D721Med (cell line): ENCODE measurements at regions not wholly inside any gene's neighbourhood (a gene's known extent, or its start where the extent isn't known, plus 50 kb on each side); places are given as distances from the start of the nearest gene placed in this dataset.

ENCODE experiments used
- DNase-seq: peaks from one replicate; pipeline ENCODE4 v3.0.0; 2011; ENCODE audit warnings: low spot score; ENCODE audit not compliant: insufficient read length
- FAIRE-seq: peaks from 2 replicates; lab custom pipeline; 2011; peaks lifted over from hg19 to GRCh38; lab: Jason Lieb, UNC
- CTCF ChIP-seq: IDR thresholded peaks from 2 replicates; pipeline ENCODE4 v1.5.1; 2012; ENCODE audit warnings: mild to moderate bottlenecking, control low read depth; ENCODE audit not compliant: insufficient read depth; ENCODE audit errors: missing control alignments

DNA sequence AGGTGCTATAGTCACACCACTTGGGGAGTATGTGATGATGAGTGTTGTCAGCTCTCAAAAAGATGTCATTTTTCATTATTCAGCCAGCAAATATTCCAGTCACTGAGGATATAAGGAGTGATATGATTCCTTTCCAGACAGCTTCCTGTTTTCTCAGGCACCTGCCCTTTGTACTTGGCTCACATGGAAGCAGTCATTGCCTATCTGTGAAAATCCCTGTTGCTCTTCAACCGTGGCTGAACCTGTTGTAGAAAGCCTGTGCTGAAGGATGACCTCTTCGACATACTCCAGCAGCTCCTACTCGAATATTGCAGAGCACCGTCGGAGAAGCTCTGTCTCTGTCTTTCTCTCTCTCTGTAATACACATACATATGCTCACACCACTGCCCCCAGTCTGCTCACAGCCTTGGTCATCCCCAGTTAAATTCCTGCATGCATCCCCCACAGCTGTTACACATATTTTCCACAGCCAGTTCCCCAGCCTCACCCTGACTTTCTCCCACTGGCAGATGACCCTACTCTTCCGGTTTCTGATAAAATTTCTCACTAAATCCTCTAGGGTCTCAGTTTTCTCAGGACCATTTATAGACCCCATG lies 204.2 kb upstream of the ARGLU1 start:
- FAIRE-seq (no peak), DNase-seq (no peak)
- no peak for TF ChIP-seq CTCF

GRCh38 chr13:106768991-106769390 lies 201.1 kb upstream of the ARGLU1 start:
- no peak for FAIRE-seq
- no peak for DNase-seq
- TF ChIP-seq CTCF: no peak

- no peak for TF ChIP-seq CTCF
- FAIRE-seq: no peak
These were observed 194.8 kb upstream of the ARGLU1 start for GRCh38 chr13:106762708-106763107.

GRCh38 chr13:106756446-106756845 lies 188.5 kb upstream of the ARGLU1 start:
- TF ChIP-seq CTCF: no peak
- FAIRE-seq (no peak), DNase-seq (no peak)

More at GRCh38 chr13:106762708-106763107, 194.8 kb upstream of the ARGLU1 start:
- DNase-seq: no peak

DNA sequence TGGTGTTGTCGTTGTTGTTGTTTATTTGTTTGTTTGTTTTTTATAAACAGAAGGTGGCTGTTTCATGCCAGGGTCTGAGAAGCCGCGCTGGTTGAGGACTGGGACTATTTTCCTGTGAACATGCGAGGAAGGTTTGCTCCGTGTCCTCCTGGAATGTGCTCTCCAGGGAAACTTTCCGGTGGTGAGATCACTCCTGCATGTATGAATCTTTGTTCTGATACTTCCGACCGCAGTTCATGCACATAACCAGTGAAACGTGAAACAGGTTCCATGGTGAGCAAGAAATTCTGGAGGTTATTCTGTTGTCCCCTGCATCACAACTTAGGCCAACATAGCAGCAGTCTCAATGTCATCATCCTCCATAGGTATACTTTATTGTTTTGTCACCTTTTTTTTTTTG lies 187.6 kb upstream of the ARGLU1 start:
- no peak for FAIRE-seq
- TF ChIP-seq CTCF: no peak
- DNase-seq: no peak

GRCh38 chr13:106753251-106753650 lies 185.3 kb upstream of the ARGLU1 start:
- no peak for DNase-seq
- TF ChIP-seq CTCF: no peak

GRCh38 chr13:106752584-106753170 lies 184.7 kb upstream of the ARGLU1 start:
- DNase-seq (no peak), FAIRE-seq (no peak)
- TF ChIP-seq CTCF: no peak

More at GRCh38 chr13:106753251-106753650, 185.3 kb upstream of the ARGLU1 start:
- no peak for FAIRE-seq
